Activated B cell treated with CpG ODN at 0.5 μM for 24 hours (primary cell): ENCODE measurements at regions not wholly inside any gene's neighbourhood (a gene's known extent, or its start where the extent isn't known, plus 50 kb on each side); places are given as distances from the start of the nearest gene placed in this dataset.

Experiments used
- ATAC-seq: fragments of 200-7000 bp; cut with Tn5 transposase; one replicate; pipeline ENCODE4 v1.10.0; 2021; ENCODE audit warnings: low read depth, mild to moderate bottlenecking, moderate library complexity
- CTCF ChIA-PET: fragments of 350-600 bp; sonication (Branson Sonifier 250); formaldehyde crosslinking; loops from one replicate; lab custom pipeline; 2021; ENCODE audit warnings: antibody characterized with exemption; lab: Charles Lee
- POLR2A ChIA-PET: fragments of 350-600 bp; sonication (Branson Sonifier 250); formaldehyde crosslinking; loops from one replicate; lab custom pipeline; 2021; ENCODE audit warnings: antibody characterized with exemption; lab: Charles Lee
- DNase-seq: peaks from one replicate; pipeline ENCODE4 v3.0.0; 2022
- H3K27ac Mint-ChIP-seq: one replicate; pipeline ENCODE4 v1.8.0; 2020; ENCODE audit warnings: mixed read lengths
- H3K27me3 Mint-ChIP-seq: one replicate; pipeline ENCODE4 v1.8.0; 2021; ENCODE audit warnings: mixed read lengths
- H3K36me3 Mint-ChIP-seq: one replicate; pipeline ENCODE4 v1.8.0; 2021; ENCODE audit warnings: low read depth, mixed read lengths
- H3K4me1 Mint-ChIP-seq: one replicate; pipeline ENCODE4 v1.8.0; 2021; ENCODE audit warnings: mixed read lengths
- H3K4me3 Mint-ChIP-seq: one replicate; pipeline ENCODE4 v1.8.0; 2020; ENCODE audit warnings: mild to moderate bottlenecking, mixed read lengths
- H3K9me3 Mint-ChIP-seq: one replicate; pipeline ENCODE4 v1.8.0; 2020; ENCODE audit warnings: mixed read lengths
- intact Hi-C: fragments of 100-400 bp; cut with micrococcal nuclease; formaldehyde crosslinking; loops from one replicate; pipeline ENCODE4 v1.15.1; 2024
- TF ChIP-seq, protein P1 (sequence below): fragments of 200-600 bp; IDR thresholded peaks from one replicate; pipeline ENCODE4 v1.8.0; 2022; ENCODE audit warnings: antibody characterized with exemption, mild to moderate bottlenecking

GRCh38 chr18:61750840-61751668 lies 141.8 kb downstream of the RNF152 start:
- H3K27me3 Mint-ChIP-seq = peaks cover 3% of the 10 kb centered on the region
- no peaks in the 10 kb centered on the region for H3K4me1 Mint-ChIP-seq
- ATAC-seq = no peak
- H3K36me3 Mint-ChIP-seq = no peaks in the 10 kb centered on the region
- H3K9me3 Mint-ChIP-seq = no peaks in the 10 kb centered on the region
- H3K27ac Mint-ChIP-seq = no peak overlapping the region
- TF ChIP-seq, protein P1, sequence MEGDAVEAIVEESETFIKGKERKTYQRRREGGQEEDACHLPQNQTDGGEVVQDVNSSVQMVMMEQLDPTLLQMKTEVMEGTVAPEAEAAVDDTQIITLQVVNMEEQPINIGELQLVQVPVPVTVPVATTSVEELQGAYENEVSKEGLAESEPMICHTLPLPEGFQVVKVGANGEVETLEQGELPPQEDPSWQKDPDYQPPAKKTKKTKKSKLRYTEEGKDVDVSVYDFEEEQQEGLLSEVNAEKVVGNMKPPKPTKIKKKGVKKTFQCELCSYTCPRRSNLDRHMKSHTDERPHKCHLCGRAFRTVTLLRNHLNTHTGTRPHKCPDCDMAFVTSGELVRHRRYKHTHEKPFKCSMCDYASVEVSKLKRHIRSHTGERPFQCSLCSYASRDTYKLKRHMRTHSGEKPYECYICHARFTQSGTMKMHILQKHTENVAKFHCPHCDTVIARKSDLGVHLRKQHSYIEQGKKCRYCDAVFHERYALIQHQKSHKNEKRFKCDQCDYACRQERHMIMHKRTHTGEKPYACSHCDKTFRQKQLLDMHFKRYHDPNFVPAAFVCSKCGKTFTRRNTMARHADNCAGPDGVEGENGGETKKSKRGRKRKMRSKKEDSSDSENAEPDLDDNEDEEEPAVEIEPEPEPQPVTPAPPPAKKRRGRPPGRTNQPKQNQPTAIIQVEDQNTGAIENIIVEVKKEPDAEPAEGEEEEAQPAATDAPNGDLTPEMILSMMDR = no peak
- intact Hi-C loops = no loop called here
- CTCF ChIA-PET = no interaction called here
- POLR2A ChIA-PET = no interaction called here
- H3K4me3 Mint-ChIP-seq = no peak overlapping the region
- DNase-seq = no peak

GRCh38 chr18:61749546-61749945 lies 143.3 kb downstream of the RNF152 start:
- Mint-ChIP-seq H3K4me3 (no peak overlapping the region), H3K27ac (no peak overlapping the region), H3K9me3 (no peaks in the 10 kb centered on the region), H3K27me3 (peaks cover 3% of the 10 kb centered on the region), H3K4me1 (no peaks in the 10 kb centered on the region), H3K36me3 (no peaks in the 10 kb centered on the region)
- ATAC-seq (no peak), DNase-seq (no peak)
- intact Hi-C loops = no loop called here
- CTCF ChIA-PET = no interaction called here
- POLR2A ChIA-PET = no interaction called here
- TF ChIP-seq, protein P1 = no peak

- DNase-seq = no peak
- Mint-ChIP-seq H3K36me3 (no peaks in the 10 kb centered on the region), H3K27ac (no peak overlapping the region), H3K4me1 (no peaks in the 10 kb centered on the region), H3K4me3 (no peak overlapping the region), H3K27me3 (peaks cover 3% of the 10 kb centered on the region), H3K9me3 (no peaks in the 10 kb centered on the region)
- ChIA-PET POLR2A (no interaction called here), CTCF (no interaction called here)
- intact Hi-C loops = no loop called here
- ATAC-seq = no peak
- TF ChIP-seq, protein P1 = no peak
Observed at GRCh38 chr18:61749031-61749430, 143.8 kb downstream of the RNF152 start.

DNA sequence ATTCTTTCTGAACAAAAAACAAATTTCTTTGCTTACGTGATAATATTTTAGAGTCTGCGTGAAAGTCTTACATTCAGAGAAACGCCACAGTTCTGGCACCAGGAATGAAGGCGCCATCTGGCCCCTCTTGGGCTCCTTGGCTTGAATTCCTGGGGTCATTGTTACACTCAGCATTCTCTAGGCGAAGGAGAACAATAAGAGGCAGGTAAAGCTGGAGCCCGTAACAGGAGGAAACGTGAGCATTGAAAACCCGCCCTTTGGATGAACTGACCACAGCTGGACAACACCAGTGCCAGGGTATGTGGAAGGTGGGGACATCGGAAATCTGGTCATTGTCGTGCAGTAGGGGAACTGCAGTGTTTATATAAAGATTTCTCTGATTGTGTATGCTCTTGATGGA lies 144.8 kb downstream of the RNF152 start:
- intact Hi-C loops = no loop called here
- Mint-ChIP-seq H3K4me1 (no peaks in the 10 kb centered on the region), H3K27ac (no peak overlapping the region), H3K4me3 (no peak overlapping the region), H3K9me3 (no peaks in the 10 kb centered on the region), H3K27me3 (peaks cover 3% of the 10 kb centered on the region), H3K36me3 (no peaks in the 10 kb centered on the region)
- TF ChIP-seq, protein P1 = no peak
- CTCF ChIA-PET = no interaction called here
- DNase-seq (no peak), ATAC-seq (no peak)
- POLR2A ChIA-PET = no interaction called here

- no peak overlapping the region for H3K4me3 Mint-ChIP-seq
- no peaks in the 10 kb centered on the region for H3K36me3 Mint-ChIP-seq
- no peaks in the 10 kb centered on the region for H3K9me3 Mint-ChIP-seq
- ATAC-seq (no peak), DNase-seq (no peak)
- CTCF ChIA-PET = no interaction called here
- no peaks in the 10 kb centered on the region for H3K4me1 Mint-ChIP-seq
- H3K27me3 Mint-ChIP-seq = no peaks in the 10 kb centered on the region
- no peak overlapping the region for H3K27ac Mint-ChIP-seq
- TF ChIP-seq, protein P1 = no peak
- POLR2A ChIA-PET = no interaction called here
- intact Hi-C loops = no loop called here
Observed at GRCh38 chr18:61743775-61744531, 148.9 kb downstream of the RNF152 start.
